Mesenchymal stem cell (in vitro differentiated cells and primary cell): ENCODE measurements at regions not wholly inside any gene's neighbourhood (a gene's known extent, or its start where the extent isn't known, plus 50 kb on each side); places are given as distances from the start of the nearest gene placed in this dataset.

Source experiments
- DNase-seq: peaks from one replicate; pipeline ENCODE4 v3.0.0-alpha.2; 2013
- H2AFZ ChIP-seq: one replicate; pipeline ENCODE4 v1.6.1; 2013; ENCODE audit warnings: low read depth, mild to moderate bottlenecking, control low read depth, inconsistent platforms, low read length, moderate library complexity
- H2AK5ac ChIP-seq: 2 replicates; pipeline ENCODE4 v1.6.1; 2013; ENCODE audit warnings: low read length, moderate library complexity, mild to moderate bottlenecking, inconsistent platforms; ENCODE audit not compliant: severe bottlenecking
- H2BK120ac ChIP-seq: one replicate; pipeline ENCODE4 v1.6.1; 2013; ENCODE audit warnings: low read depth, mild to moderate bottlenecking, inconsistent platforms, low read length, moderate library complexity
- H2BK12ac ChIP-seq, 2 experiments: one replicate each; pipeline ENCODE4 v1.6.1; 2013; ENCODE audit warnings: inconsistent platforms in 2 of 2, low read length in 2 of 2, mild to moderate bottlenecking in 2 of 2, moderate library complexity in 2 of 2, control low read depth in 1 of 2
- H2BK15ac ChIP-seq: one replicate; pipeline ENCODE4 v1.6.1; 2013; ENCODE audit warnings: mild to moderate bottlenecking, low read depth, inconsistent platforms; ENCODE audit not compliant: poor library complexity, severe bottlenecking
- H2BK5ac ChIP-seq: 2 replicates; pipeline ENCODE4 v1.6.1; 2013; ENCODE audit warnings: low read depth, mild to moderate bottlenecking, low read length, control low read depth, inconsistent platforms; ENCODE audit not compliant: poor library complexity, severe bottlenecking
- H3K14ac ChIP-seq, 2 experiments: one replicate each; pipeline ENCODE4 v1.6.1; 2013; ENCODE audit warnings: inconsistent platforms in 2 of 2, low read length in 2 of 2, control low read depth in 1 of 2, mild to moderate bottlenecking in 1 of 2, moderate library complexity in 1 of 2
- H3K18ac ChIP-seq, 2 experiments: one replicate each; pipeline ENCODE4 v1.6.1; 2013; ENCODE audit warnings: inconsistent platforms in 2 of 2, low read length in 2 of 2, control low read depth in 1 of 2, low read depth in 1 of 2, mild to moderate bottlenecking in 1 of 2
- H3K23ac ChIP-seq, 2 experiments: one replicate each; pipeline ENCODE4 v1.6.1; 2013; ENCODE audit warnings: inconsistent platforms in 2 of 2, low read length in 2 of 2, mild to moderate bottlenecking in 2 of 2, moderate library complexity in 2 of 2, control low read depth in 1 of 2
- H3K27ac ChIP-seq: 2 replicates; pipeline ENCODE4 v1.5.1; 2013; ENCODE audit warnings: mild to moderate bottlenecking, moderate library complexity, low read length, control low read depth, inconsistent platforms; ENCODE audit not compliant: poor library complexity, severe bottlenecking
- H3K27me3 ChIP-seq, 2 experiments: 2 replicates each; pipeline versions ENCODE4 v1.6.1 to v1.7.0; 2013; ENCODE audit warnings: low read length in 2 of 2, mild to moderate bottlenecking in 2 of 2, moderate library complexity in 2 of 2, control low read depth in 1 of 2, inconsistent platforms in 1 of 2; ENCODE audit not compliant: control insufficient read depth in 1 of 2, insufficient read depth in 1 of 2
- H3K36me3 ChIP-seq, 2 experiments: 2 replicates each; pipeline versions ENCODE4 v1.6.1 to v1.7.0; 2013; ENCODE audit warnings: low read length in 2 of 2, control low read depth in 1 of 2, inconsistent platforms in 1 of 2, low read depth in 1 of 2, mild to moderate bottlenecking in 1 of 2; ENCODE audit not compliant: insufficient read depth in 2 of 2, control insufficient read depth in 1 of 2
- H3K4ac ChIP-seq, 2 experiments: one replicate each; pipeline ENCODE4 v1.6.1; 2013; ENCODE audit warnings: inconsistent platforms in 2 of 2, low read length in 2 of 2, mild to moderate bottlenecking in 2 of 2, moderate library complexity in 2 of 2, control low read depth in 1 of 2, low read depth in 1 of 2
- H3K4me1 ChIP-seq: 2 replicates; pipeline ENCODE4 v1.6.1; 2013; ENCODE audit warnings: low read depth, low read length, control low read depth; ENCODE audit not compliant: control insufficient read depth, insufficient read depth
- H3K4me2 ChIP-seq: 2 replicates; pipeline ENCODE4 v1.6.1; 2013; ENCODE audit warnings: low read length, mild to moderate bottlenecking, inconsistent platforms; ENCODE audit not compliant: poor library complexity, severe bottlenecking
- H3K4me3 ChIP-seq, 2 experiments: 2 replicates each; pipeline versions ENCODE4 v1.5.1 to v1.7.0; 2013; ENCODE audit warnings: low read length in 2 of 2, mild to moderate bottlenecking in 2 of 2, control low read depth in 1 of 2, low read depth in 1 of 2; ENCODE audit not compliant: insufficient read depth in 1 of 2
- H3K79me1 ChIP-seq: replicated peaks from 2 replicates; pipeline ENCODE4 v1.6.1; 2013; ENCODE audit warnings: mild to moderate bottlenecking, control low read depth, low read length, inconsistent platforms; ENCODE audit not compliant: poor library complexity, severe bottlenecking
- H3K9ac ChIP-seq: 2 replicates; pipeline ENCODE4 v1.7.0; 2013; ENCODE audit warnings: mild to moderate bottlenecking, low read length, moderate library complexity
- H3K9me3 ChIP-seq: 2 replicates; pipeline ENCODE4 v1.7.0; 2013; ENCODE audit warnings: mild to moderate bottlenecking, low read length; ENCODE audit not compliant: control insufficient read depth
- H4K8ac ChIP-seq: one replicate; pipeline ENCODE4 v1.6.1; 2013; ENCODE audit warnings: inconsistent platforms, mild to moderate bottlenecking, low read length, moderate library complexity
- H4K91ac ChIP-seq: one replicate; pipeline ENCODE4 v1.6.1; 2013; ENCODE audit warnings: mild to moderate bottlenecking, low read length, inconsistent platforms
- WGBS: methylation state at CpG from one replicate; pipeline ENCODE4 v1.1.7; 2013; ENCODE audit warnings: mixed read lengths; 5-methylcytosine and 5-hydroxymethylcytosine counted together

- no peak for DNase-seq
- H3K36me3 ChIP-seq, result no peaks in the 10 kb centered on the region
- 100% methylated on average over 1 of the region's 2 CpGs for WGBS
Measured at GRCh38 chr4:131258361-131258760, 1890.7 kb upstream of the PCDH10 start.

GRCh38 chr4:131288441-131288840, 1860.7 kb upstream of the PCDH10 start:
- Histone ChIP-seq H3K4me1 (no peaks in the 10 kb centered on the region), H3K9me3 (peaks cover 43% of the 10 kb centered on the region), H4K8ac (no peak overlapping the region), H3K4me3 (no peak overlapping the region), H3K18ac (no peak overlapping the region), H3K4me2 (no peak overlapping the region), H3K4ac (no peak overlapping the region), H3K14ac (no peak overlapping the region), H3K27ac (no peak overlapping the region), H3K79me1 (no peaks in the 10 kb centered on the region), H3K36me3 (no peaks in the 10 kb centered on the region), H3K9ac (no peak overlapping the region), H2BK5ac (no peak overlapping the region), H2AFZ (no peak overlapping the region), H2BK120ac (no peak overlapping the region), H3K27me3 (no peaks in the 10 kb centered on the region), H2AK5ac (no peak overlapping the region), H3K23ac (no peak overlapping the region), H2BK12ac (no peak overlapping the region), H4K91ac (no peak overlapping the region), H2BK15ac (no peak overlapping the region)
- DNase-seq, result no peak

More at GRCh38 chr4:131258361-131258760, 1890.7 kb upstream of the PCDH10 start:
- Histone ChIP-seq H3K27me3 (no peaks in the 10 kb centered on the region), H2AK5ac (no peak overlapping the region), H2BK12ac (no peak overlapping the region), H3K4ac (no peak overlapping the region), H2BK5ac (no peak overlapping the region), H3K14ac (no peak overlapping the region), H3K9ac (no peak overlapping the region), H3K18ac (no peak overlapping the region), H4K8ac (no peak overlapping the region), H3K4me2 (no peak overlapping the region), H3K23ac (no peak overlapping the region), H2BK15ac (no peak overlapping the region), H3K4me1 (no peaks in the 10 kb centered on the region), H3K27ac (no peak overlapping the region), H3K9me3 (peaks cover 5% of the 10 kb centered on the region), H4K91ac (no peak overlapping the region), H2AFZ (no peak overlapping the region), H3K4me3 (no peak overlapping the region), H3K79me1 (no peaks in the 10 kb centered on the region), H2BK120ac (no peak overlapping the region)

DNA sequence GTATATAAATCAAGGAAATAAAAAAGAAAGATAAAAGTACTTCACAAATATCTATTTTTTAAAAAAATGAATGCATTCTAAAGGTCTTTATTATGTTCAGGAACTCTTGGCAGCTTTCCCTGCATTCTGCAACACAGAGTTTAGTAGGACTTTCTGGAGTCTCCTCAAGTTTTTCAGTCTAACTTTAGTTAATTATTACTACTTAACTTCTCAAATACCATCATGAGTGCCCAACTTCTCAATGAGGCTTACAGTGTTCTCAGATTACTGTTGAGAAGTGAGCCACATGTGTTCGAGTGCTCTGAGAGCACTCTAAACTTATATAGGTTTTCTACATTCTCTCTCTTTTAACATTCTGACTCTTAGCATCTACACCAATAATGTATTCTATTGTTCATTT, 1852.9 kb upstream of the PCDH10 start:
- Histone ChIP-seq H2BK15ac (no peak overlapping the region), H3K14ac (no peak overlapping the region), H2AK5ac (no peak overlapping the region), H3K4me2 (no peak overlapping the region), H3K4me3 (no peak overlapping the region), H3K23ac (no peak overlapping the region), H2AFZ (no peak overlapping the region), H3K27me3 (no peaks in the 10 kb centered on the region), H4K91ac (no peak overlapping the region), H2BK12ac (no peak overlapping the region), H3K4me1 (no peaks in the 10 kb centered on the region), H3K27ac (no peak overlapping the region), H4K8ac (no peak overlapping the region), H3K9me3 (peaks cover under 1% of the 10 kb centered on the region), H2BK120ac (no peak overlapping the region), H3K36me3 (no peaks in the 10 kb centered on the region), H3K18ac (no peak overlapping the region), H3K9ac (no peak overlapping the region), H3K79me1 (no peaks in the 10 kb centered on the region), H3K4ac (no peak overlapping the region), H2BK5ac (no peak overlapping the region)
- 94% methylated on average over 1 of the region's 1 CpG for WGBS
- no peak for DNase-seq

DNA sequence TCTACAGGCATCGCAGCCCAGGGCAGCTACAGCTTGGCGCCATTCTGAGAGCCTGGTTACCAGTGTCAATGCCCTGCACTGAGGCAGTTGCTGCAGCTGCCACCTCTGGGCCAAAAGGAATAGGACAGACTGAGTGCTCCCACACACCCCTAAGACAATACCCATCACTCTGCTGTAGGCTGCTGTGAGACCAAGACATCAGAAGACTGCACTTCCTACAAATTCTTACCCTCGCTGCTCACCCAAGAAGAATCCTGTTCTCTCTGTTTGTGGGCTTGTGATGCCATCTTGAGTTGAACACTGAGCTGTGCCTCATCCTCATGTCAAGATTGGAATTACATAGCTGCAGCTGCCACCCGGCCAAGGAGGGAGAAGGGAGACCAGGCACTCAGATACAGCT, 1847.0 kb upstream of the PCDH10 start:
- no peak overlapping the region for H3K4ac ChIP-seq
- no peak overlapping the region for H2BK120ac ChIP-seq
- no peak overlapping the region for H2BK15ac ChIP-seq
- H3K36me3 ChIP-seq, result no peaks in the 10 kb centered on the region
- 83% methylated on average over 4 of the region's 4 CpGs for WGBS
- H3K79me1 ChIP-seq, result no peaks in the 10 kb centered on the region
- no peaks in the 10 kb centered on the region for H3K4me1 ChIP-seq
- H3K27me3 ChIP-seq, result no peaks in the 10 kb centered on the region
- no peak overlapping the region for H2BK12ac ChIP-seq
- H3K9ac ChIP-seq, result no peak overlapping the region
- H3K27ac ChIP-seq, result no peak overlapping the region
- no peak overlapping the region for H3K23ac ChIP-seq
- DNase-seq, result no peak
- H2AFZ ChIP-seq, result no peak overlapping the region
- H3K9me3 ChIP-seq, result peaks cover 20% of the 10 kb centered on the region
- H2BK5ac ChIP-seq, result no peak overlapping the region
- H4K8ac ChIP-seq, result no peak overlapping the region
- H3K4me3 ChIP-seq, result no peak overlapping the region
- H3K4me2 ChIP-seq, result no peak overlapping the region
- no peak overlapping the region for H2AK5ac ChIP-seq
- peak overlapping the region in 1 of 2 experiments; percentile 28 for H3K14ac ChIP-seq
- H4K91ac ChIP-seq, result no peak overlapping the region
- H3K18ac ChIP-seq, result no peak overlapping the region
